ENCODE measurements at regions not wholly inside any gene's neighbourhood (a gene's known extent, or its start where the extent isn't known, plus 50 kb on each side); places are given as distances from the start of the nearest gene placed in this dataset.

DNA sequence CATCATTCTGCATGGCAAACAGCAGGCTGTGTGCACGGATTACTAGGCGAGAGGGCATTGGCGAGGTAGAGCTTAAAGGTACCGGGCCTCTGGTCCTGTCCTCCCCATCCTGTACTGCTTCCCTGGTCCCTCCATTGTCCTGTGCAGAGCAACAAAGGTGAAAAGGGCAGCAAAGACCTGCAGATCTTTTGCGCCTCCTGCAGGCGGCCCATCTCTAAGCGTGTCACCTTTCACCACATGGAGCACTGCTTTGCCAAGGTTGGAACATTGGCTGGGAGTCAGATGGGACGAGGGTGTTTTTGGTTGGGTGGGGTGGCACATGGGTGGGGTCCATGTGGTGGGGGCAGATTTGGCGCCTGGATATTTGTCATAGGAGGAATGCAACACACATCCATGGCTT lies 64.7 kb upstream of the UXT start:
- Histone ChIP-seq H4K20me1 (ENCODE audit: control insufficient read depth, insufficient read depth, low read length, poor library complexity, severe bottlenecking) (no peaks in the 10 kb centered on the region), H3K27me3 (replicated peaks in 1 of 4; ENCODE audit: control extremely low read depth in 1 of 4, control insufficient read depth in 3 of 4, insufficient read depth in 4 of 4, low read length in 3 of 4) (no peaks in the 10 kb centered on the region), H3K9ac (ENCODE audit: low read length) (no peak overlapping the region), H3K79me2 (ENCODE audit: control insufficient read depth, insufficient read depth, low read length) (no peaks in the 10 kb centered on the region), H2AFZ (ENCODE audit: insufficient read depth, low read depth, low read length, poor library complexity, severe bottlenecking) (no peak overlapping the region), H3K27ac (ENCODE audit: low read length in 2 of 2) (no peak overlapping the region), H3K4me2 (replicated peaks; ENCODE audit: low read depth, low read length, poor library complexity, severe bottlenecking) (no peak overlapping the region), H3K36me3 (replicated peaks in 1 of 2; ENCODE audit: control extremely low read depth in 1 of 2, control insufficient read depth in 1 of 2, extremely low read depth in 1 of 2, insufficient read depth in 2 of 2, low read length in 1 of 2) (no peaks in the 10 kb centered on the region), H3K9me3 (ENCODE audit: control extremely low read depth in 1 of 3, control insufficient read depth in 2 of 3, insufficient read depth in 1 of 3, low read length in 2 of 3) (no peaks in the 10 kb centered on the region), H3K4me3 (ENCODE audit: control extremely low read depth in 1 of 5, extremely low read depth in 1 of 5, insufficient read depth in 1 of 5, low read depth in 2 of 5, low read length in 4 of 5) (no peak overlapping the region), H3K4me1 (ENCODE audit: control insufficient read depth in 2 of 2, insufficient read depth in 2 of 2, low read length in 2 of 2) (no peaks in the 10 kb centered on the region)
- intact Hi-C loops (cut with micrococcal nuclease): no loop called here
- H3K4me3 Mint-ChIP-seq: no peak overlapping the region
- TF ChIP-seq, protein P1, sequence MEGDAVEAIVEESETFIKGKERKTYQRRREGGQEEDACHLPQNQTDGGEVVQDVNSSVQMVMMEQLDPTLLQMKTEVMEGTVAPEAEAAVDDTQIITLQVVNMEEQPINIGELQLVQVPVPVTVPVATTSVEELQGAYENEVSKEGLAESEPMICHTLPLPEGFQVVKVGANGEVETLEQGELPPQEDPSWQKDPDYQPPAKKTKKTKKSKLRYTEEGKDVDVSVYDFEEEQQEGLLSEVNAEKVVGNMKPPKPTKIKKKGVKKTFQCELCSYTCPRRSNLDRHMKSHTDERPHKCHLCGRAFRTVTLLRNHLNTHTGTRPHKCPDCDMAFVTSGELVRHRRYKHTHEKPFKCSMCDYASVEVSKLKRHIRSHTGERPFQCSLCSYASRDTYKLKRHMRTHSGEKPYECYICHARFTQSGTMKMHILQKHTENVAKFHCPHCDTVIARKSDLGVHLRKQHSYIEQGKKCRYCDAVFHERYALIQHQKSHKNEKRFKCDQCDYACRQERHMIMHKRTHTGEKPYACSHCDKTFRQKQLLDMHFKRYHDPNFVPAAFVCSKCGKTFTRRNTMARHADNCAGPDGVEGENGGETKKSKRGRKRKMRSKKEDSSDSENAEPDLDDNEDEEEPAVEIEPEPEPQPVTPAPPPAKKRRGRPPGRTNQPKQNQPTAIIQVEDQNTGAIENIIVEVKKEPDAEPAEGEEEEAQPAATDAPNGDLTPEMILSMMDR (IDR thresholded peaks at IDR 0.05): no peak
- no peak for TF ChIP-seq EZH2 (IDR thresholded peaks at IDR 0.05; ENCODE audit: borderline replicate concordance, insufficient read depth, low read depth, low read length, poor library complexity, severe bottlenecking)
- H3K27me3 Mint-ChIP-seq: peaks cover 3% of the 10 kb centered on the region
- CTCF ChIA-PET: interaction anchor here (0.6 kb wide), 1 partner anchor 84 kb away, joined by 3 read pairs; no protein-coding TSS in a partner anchor
- no peak for DNase-seq
- H3K4me1 Mint-ChIP-seq: no peaks in the 10 kb centered on the region
- no peak overlapping the region for H3K27ac Mint-ChIP-seq
- POLR2A ChIA-PET: no interaction called here
- ATAC-seq (ENCODE audit: low read depth): no peak
- WGBS (ENCODE audit: insufficient coverage): 90% methylated on average over 2 of the region's 9 CpGs
- no peaks in the 10 kb centered on the region for H3K9me3 Mint-ChIP-seq (ENCODE audit: insufficient read depth)

DNA sequence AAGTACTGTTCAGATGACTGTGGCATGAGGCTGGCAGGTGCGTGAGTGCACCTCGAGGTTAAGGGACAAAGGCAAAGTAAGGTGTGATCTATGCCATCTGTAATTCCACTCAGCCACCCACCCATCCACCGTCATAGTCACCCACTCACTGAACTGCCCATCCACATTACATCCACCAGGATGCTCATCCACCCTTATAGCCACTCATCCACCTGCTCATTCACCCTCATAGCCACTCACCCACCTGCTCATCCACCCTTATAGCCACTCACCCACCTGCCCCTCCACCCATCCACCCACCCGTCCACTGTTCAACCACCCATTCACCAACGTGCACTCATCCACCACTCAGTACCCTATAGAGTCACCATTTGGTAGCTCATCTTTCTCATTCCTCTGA lies 64.1 kb upstream of the UXT start:
- no peak for TF ChIP-seq EZH2 (IDR thresholded peaks at IDR 0.05; ENCODE audit: borderline replicate concordance, insufficient read depth, low read depth, low read length, poor library complexity, severe bottlenecking)
- TF ChIP-seq, protein P1 (IDR thresholded peaks at IDR 0.05): no peak
- DNase-seq (no peak), ATAC-seq (ENCODE audit: low read depth) (no peak)
- Mint-ChIP-seq H3K9me3 (ENCODE audit: insufficient read depth) (no peaks in the 10 kb centered on the region), H3K27me3 (peaks cover 3% of the 10 kb centered on the region), H3K4me3 (no peak overlapping the region), H3K27ac (no peak overlapping the region), H3K4me1 (no peaks in the 10 kb centered on the region)
- POLR2A ChIA-PET: no interaction called here
- Histone ChIP-seq H3K9me3 (ENCODE audit: control extremely low read depth in 1 of 3, control insufficient read depth in 2 of 3, insufficient read depth in 1 of 3, low read length in 2 of 3) (no peaks in the 10 kb centered on the region), H3K36me3 (replicated peaks in 1 of 2; ENCODE audit: control extremely low read depth in 1 of 2, control insufficient read depth in 1 of 2, extremely low read depth in 1 of 2, insufficient read depth in 2 of 2, low read length in 1 of 2) (no peaks in the 10 kb centered on the region), H3K27me3 (replicated peaks in 1 of 4; ENCODE audit: control extremely low read depth in 1 of 4, control insufficient read depth in 3 of 4, insufficient read depth in 4 of 4, low read length in 3 of 4) (no peaks in the 10 kb centered on the region), H3K4me1 (ENCODE audit: control insufficient read depth in 2 of 2, insufficient read depth in 2 of 2, low read length in 2 of 2) (no peaks in the 10 kb centered on the region), H4K20me1 (ENCODE audit: control insufficient read depth, insufficient read depth, low read length, poor library complexity, severe bottlenecking) (no peaks in the 10 kb centered on the region), H3K79me2 (ENCODE audit: control insufficient read depth, insufficient read depth, low read length) (no peaks in the 10 kb centered on the region), H3K27ac (ENCODE audit: low read length in 2 of 2) (no peak overlapping the region), H2AFZ (ENCODE audit: insufficient read depth, low read depth, low read length, poor library complexity, severe bottlenecking) (no peak overlapping the region), H3K4me2 (replicated peaks; ENCODE audit: low read depth, low read length, poor library complexity, severe bottlenecking) (no peak overlapping the region), H3K9ac (ENCODE audit: low read length) (no peak overlapping the region), H3K4me3 (ENCODE audit: control extremely low read depth in 1 of 5, extremely low read depth in 1 of 5, insufficient read depth in 1 of 5, low read depth in 2 of 5, low read length in 4 of 5) (no peak overlapping the region)
- CTCF ChIA-PET: interaction anchor here (0.6 kb wide), 1 partner anchor 84 kb away, joined by 3 read pairs; no protein-coding TSS in a partner anchor
- intact Hi-C loops (cut with micrococcal nuclease): no loop called here
- 87% methylated on average over 3 of the region's 5 CpGs for WGBS (ENCODE audit: insufficient coverage)
